Peyer's patch (tissue), 4 donors: ENCODE measurements at regions not wholly inside any gene's neighbourhood (a gene's known extent, or its start where the extent isn't known, plus 50 kb on each side); places are given as distances from the start of the nearest gene placed in this dataset.

Experiments used
- POLR2A ChIP-seq, 2 donors: fragments of 450-650 bp; IDR thresholded peaks; one replicate each; pipeline ENCODE4 v1.5.1; 2017; ENCODE audit warnings: antibody characterized with exemption in 2 of 2, mild to moderate bottlenecking in 2 of 2, moderate library complexity in 2 of 2
- TF ChIP-seq, protein P1 (sequence below), 6 experiments: fragments of 450-650 bp in 4 of 6; fragments of 200-600 bp in 2 of 6; sonication (generic) in 1 of 6; IDR thresholded peaks; one replicate each; pipeline ENCODE4 v1.5.1; 2017 to 2019; ENCODE audit warnings: antibody characterized with exemption in 6 of 6, mild to moderate bottlenecking in 3 of 6, moderate library complexity in 1 of 6

DNA sequence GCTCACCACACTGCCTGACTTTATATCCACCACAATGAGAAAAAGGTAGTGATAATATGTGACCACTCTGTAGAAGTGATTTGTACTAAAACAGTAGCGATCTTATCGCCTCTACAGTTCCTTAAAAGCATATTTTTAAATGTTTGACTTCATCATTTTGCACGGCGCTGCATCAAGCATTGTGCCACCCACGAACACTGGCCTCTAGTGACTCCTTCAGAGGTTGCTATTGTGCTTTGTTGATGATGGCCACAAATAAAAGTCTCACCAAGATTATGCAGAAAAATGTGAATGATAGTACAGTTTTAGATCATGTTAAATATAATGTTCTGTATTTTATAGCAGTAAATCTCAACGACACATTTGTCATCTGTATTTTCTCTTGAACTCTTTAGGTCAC, 186.5 kb upstream of the NCAM2 start:
- TF ChIP-seq POLR2A (IDR thresholded peaks at IDR 0.05) = no peak
- TF ChIP-seq, protein P1, sequence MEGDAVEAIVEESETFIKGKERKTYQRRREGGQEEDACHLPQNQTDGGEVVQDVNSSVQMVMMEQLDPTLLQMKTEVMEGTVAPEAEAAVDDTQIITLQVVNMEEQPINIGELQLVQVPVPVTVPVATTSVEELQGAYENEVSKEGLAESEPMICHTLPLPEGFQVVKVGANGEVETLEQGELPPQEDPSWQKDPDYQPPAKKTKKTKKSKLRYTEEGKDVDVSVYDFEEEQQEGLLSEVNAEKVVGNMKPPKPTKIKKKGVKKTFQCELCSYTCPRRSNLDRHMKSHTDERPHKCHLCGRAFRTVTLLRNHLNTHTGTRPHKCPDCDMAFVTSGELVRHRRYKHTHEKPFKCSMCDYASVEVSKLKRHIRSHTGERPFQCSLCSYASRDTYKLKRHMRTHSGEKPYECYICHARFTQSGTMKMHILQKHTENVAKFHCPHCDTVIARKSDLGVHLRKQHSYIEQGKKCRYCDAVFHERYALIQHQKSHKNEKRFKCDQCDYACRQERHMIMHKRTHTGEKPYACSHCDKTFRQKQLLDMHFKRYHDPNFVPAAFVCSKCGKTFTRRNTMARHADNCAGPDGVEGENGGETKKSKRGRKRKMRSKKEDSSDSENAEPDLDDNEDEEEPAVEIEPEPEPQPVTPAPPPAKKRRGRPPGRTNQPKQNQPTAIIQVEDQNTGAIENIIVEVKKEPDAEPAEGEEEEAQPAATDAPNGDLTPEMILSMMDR (IDR thresholded peaks at IDR 0.05) = no peak
